SK-N-SH (cell line): ENCODE measurements at regions not wholly inside any gene's neighbourhood (a gene's known extent, or its start where the extent isn't known, plus 50 kb on each side); places are given as distances from the start of the nearest gene placed in this dataset.

Source experiments
- CTCF ChIA-PET: fragments of 300-600, 350-600 bp; formaldehyde crosslinking; extraction: SDS; loops from one replicate; lab custom pipeline; 2021; lab: Yijun Ruan, JAX
- POLR2A ChIA-PET: fragments of 350-600 bp; sonication (Branson Sonifier 250); formaldehyde crosslinking; extraction: SDS; loops from one replicate; lab custom pipeline; 2020; ENCODE audit warnings: antibody characterized with exemption, inconsistent platforms; lab: Yijun Ruan, JAX
- DNase-seq: peaks from one replicate; pipeline ENCODE4 v3.0.0; 2012
- H2AFZ ChIP-seq: fragments of 200-600 bp; sonication (generic); 2 replicates; pipeline ENCODE4 v1.8.1; 2016; ENCODE audit warnings: antibody characterized with exemption, mild to moderate bottlenecking, low read depth
- H3F3A ChIP-seq: fragments of 200-600 bp; sonication (generic); replicated peaks from 2 replicates; pipeline ENCODE3; 2016; ENCODE audit warnings: antibody characterized with exemption, mild to moderate bottlenecking; ENCODE audit not compliant: insufficient read depth
- H3K27ac ChIP-seq, 2 experiments: fragments of 200-500 bp in 1 of 2; fragments of 200-600 bp in 1 of 2; sonication (Bioruptor generic) in 1 of 2; sonication (generic), shearing (Covaris generic) in 1 of 2; 2 replicates each; pipeline versions ENCODE4 v1.5.1 to v1.6.1; 2014 to 2016; ENCODE audit warnings: low read depth in 2 of 2, inconsistent platforms in 1 of 2, low read length in 1 of 2, mild to moderate bottlenecking in 1 of 2, mixed read lengths in 1 of 2
- H3K27me3 ChIP-seq: fragments of 200-600 bp; sonication (generic), shearing (Covaris generic); 2 replicates; pipeline ENCODE4 v1.6.1; 2016; ENCODE audit warnings: mixed run types; ENCODE audit not compliant: insufficient read depth
- H3K36me3 ChIP-seq, 2 experiments: fragments of 200-500 bp in 1 of 2; fragments of 200-600 bp in 1 of 2; sonication (Bioruptor generic) in 1 of 2; sonication (generic) in 1 of 2; replicated peaks in 1 of 2; 2 replicates each; pipeline versions ENCODE3 to v1.5.1; 2014 to 2016; ENCODE audit warnings: low read length in 1 of 2, mild to moderate bottlenecking in 1 of 2; ENCODE audit not compliant: insufficient read depth in 2 of 2, control insufficient read depth in 1 of 2
- H3K4me1 ChIP-seq, 2 experiments: fragments of 200-500 bp in 1 of 2; fragments of 200-600 bp in 1 of 2; sonication (Bioruptor generic) in 1 of 2; sonication (generic), shearing (Covaris generic) in 1 of 2; 2 replicates each; pipeline versions ENCODE4 v1.5.1 to v1.6.1; 2014 to 2016; ENCODE audit warnings: low read depth in 1 of 2, low read length in 1 of 2, mixed run types in 1 of 2; ENCODE audit not compliant: insufficient read depth in 2 of 2, control insufficient read depth in 1 of 2
- H3K4me2 ChIP-seq: fragments of 200-600 bp; sonication (generic), shearing (Covaris generic); 2 replicates; pipeline ENCODE4 v1.6.1; 2017; ENCODE audit warnings: mixed run types
- H3K4me3 ChIP-seq, 2 experiments: fragments of 200-500 bp in 1 of 2; fragments of 200-600 bp in 1 of 2; sonication (Bioruptor generic) in 1 of 2; sonication (generic), shearing (Covaris generic) in 1 of 2; 2 replicates each; pipeline versions ENCODE4 v1.5.1 to v1.8.1; 2014 to 2016; ENCODE audit warnings: low read depth in 2 of 2, inconsistent platforms in 1 of 2, low read length in 1 of 2, mild to moderate bottlenecking in 1 of 2, mixed read lengths in 1 of 2, moderate library complexity in 1 of 2
- H3K79me2 ChIP-seq: fragments of 200-600 bp; sonication (generic); 2 replicates; pipeline ENCODE4 v1.8.1; 2017; ENCODE audit warnings: mild to moderate bottlenecking; ENCODE audit not compliant: insufficient read depth
- H3K9ac ChIP-seq: fragments of 200-600 bp; sonication (generic); 2 replicates; pipeline ENCODE4 v1.6.1; 2017; ENCODE audit warnings: mixed run types
- H3K9me2 ChIP-seq: fragments of 200-600 bp; sonication (generic); 2 replicates; pipeline ENCODE4 v1.6.1; 2017; ENCODE audit warnings: mixed run types
- H3K9me3 ChIP-seq: fragments of 200-600 bp; sonication (generic); 2 replicates; pipeline ENCODE4 v1.6.1; 2017; ENCODE audit warnings: mixed run types, mild to moderate bottlenecking, moderate library complexity
- H4K20me1 ChIP-seq: fragments of 200-600 bp; sonication (generic); 2 replicates; pipeline ENCODE4 v1.6.1; 2017; ENCODE audit warnings: mild to moderate bottlenecking, mixed run types; ENCODE audit not compliant: insufficient read depth
- CHD2 ChIP-seq: fragments of 150-350 bp; IDR thresholded peaks from 2 replicates; pipeline ENCODE4 v1.6.1; 2018; ENCODE audit warnings: low read length; ENCODE audit not compliant: partially characterized antibody
- ELF1 ChIP-seq: IDR thresholded peaks from 2 replicates; pipeline ENCODE4 v1.4.0; 2012
- EP300 ChIP-seq, 2 experiments: IDR thresholded peaks; 2 replicates each; pipeline versions ENCODE4 v1.4.0 to v1.6.1; 2012; ENCODE audit warnings: borderline replicate concordance in 1 of 2, low read depth in 1 of 2, low read length in 1 of 2
- FOSL2 ChIP-seq: IDR thresholded peaks from 2 replicates; pipeline ENCODE4 v1.4.0; 2012; ENCODE audit warnings: low read depth, mild to moderate bottlenecking, moderate library complexity, borderline replicate concordance
- FOXM1 ChIP-seq: IDR thresholded peaks from 2 replicates; pipeline ENCODE4 v1.4.0; 2012; ENCODE audit warnings: low read depth, mild to moderate bottlenecking
- NRF1 ChIP-seq: IDR thresholded peaks from 2 replicates; pipeline ENCODE4 v1.6.1; 2012; ENCODE audit warnings: low read depth, mild to moderate bottlenecking, low read length
- RAD21 ChIP-seq: IDR thresholded peaks from 2 replicates; pipeline ENCODE4 v1.6.1; 2012; ENCODE audit warnings: mild to moderate bottlenecking, low read length
- RCOR1 ChIP-seq: fragments of 150-350 bp; IDR thresholded peaks from 2 replicates; pipeline ENCODE4 v1.6.1; 2017; ENCODE audit warnings: antibody characterized with exemption, low read length
- RFX5 ChIP-seq: IDR thresholded peaks from 2 replicates; pipeline ENCODE4 v1.6.1; 2012; ENCODE audit warnings: mild to moderate bottlenecking, improper control_type of control experiment, low read length
- TAF1 ChIP-seq: IDR thresholded peaks from 2 replicates; pipeline ENCODE4 v1.6.1; 2012; ENCODE audit warnings: low read depth, mild to moderate bottlenecking, low read length, moderate library complexity, borderline replicate concordance
- TCF12 ChIP-seq: IDR thresholded peaks from 2 replicates; pipeline ENCODE4 v1.4.0; 2012
- TEAD4 ChIP-seq: IDR thresholded peaks from 2 replicates; pipeline ENCODE4 v1.4.0; 2012; ENCODE audit warnings: mild to moderate bottlenecking, borderline replicate concordance; ENCODE audit not compliant: insufficient read depth
- TF ChIP-seq, protein P1 (sequence below): IDR thresholded peaks from 2 replicates; pipeline ENCODE4; 2012
- TF ChIP-seq, protein P2 (sequence below): IDR thresholded peaks from 2 replicates; pipeline ENCODE4 v1.4.0; 2012; ENCODE audit warnings: low read depth, borderline replicate concordance
- TF ChIP-seq, protein P3 (sequence below): IDR thresholded peaks from 2 replicates; pipeline ENCODE4 v1.6.1; 2012; ENCODE audit warnings: mild to moderate bottlenecking, low read depth, low read length, moderate library complexity
- TF ChIP-seq, protein P4 (sequence below): fragments of 200-600 bp; sonication (generic); IDR thresholded peaks from 2 replicates; pipeline ENCODE4 v1.6.1; 2017; ENCODE audit warnings: antibody characterized with exemption, mild to moderate bottlenecking, moderate library complexity
- TF ChIP-seq, protein P5 (sequence below): fragments of 150-350 bp; IDR thresholded peaks from 2 replicates; pipeline ENCODE4 v1.6.1; 2016; ENCODE audit warnings: mild to moderate bottlenecking, low read depth, low read length
- TF ChIP-seq, protein P6 (sequence below): IDR thresholded peaks from 2 replicates; pipeline ENCODE4 v1.4.0; 2012; ENCODE audit warnings: low read depth, borderline replicate concordance
- TF ChIP-seq, protein P7 (sequence below): fragments of 150-350 bp; IDR thresholded peaks from 2 replicates; pipeline ENCODE4 v1.6.1; 2017; ENCODE audit warnings: antibody characterized with exemption, low read length, low read depth, borderline replicate concordance
- TF ChIP-seq, protein P8 (sequence below): IDR thresholded peaks from 2 replicates; pipeline ENCODE4 v1.4.0; 2012; ENCODE audit warnings: low read depth

DNA sequence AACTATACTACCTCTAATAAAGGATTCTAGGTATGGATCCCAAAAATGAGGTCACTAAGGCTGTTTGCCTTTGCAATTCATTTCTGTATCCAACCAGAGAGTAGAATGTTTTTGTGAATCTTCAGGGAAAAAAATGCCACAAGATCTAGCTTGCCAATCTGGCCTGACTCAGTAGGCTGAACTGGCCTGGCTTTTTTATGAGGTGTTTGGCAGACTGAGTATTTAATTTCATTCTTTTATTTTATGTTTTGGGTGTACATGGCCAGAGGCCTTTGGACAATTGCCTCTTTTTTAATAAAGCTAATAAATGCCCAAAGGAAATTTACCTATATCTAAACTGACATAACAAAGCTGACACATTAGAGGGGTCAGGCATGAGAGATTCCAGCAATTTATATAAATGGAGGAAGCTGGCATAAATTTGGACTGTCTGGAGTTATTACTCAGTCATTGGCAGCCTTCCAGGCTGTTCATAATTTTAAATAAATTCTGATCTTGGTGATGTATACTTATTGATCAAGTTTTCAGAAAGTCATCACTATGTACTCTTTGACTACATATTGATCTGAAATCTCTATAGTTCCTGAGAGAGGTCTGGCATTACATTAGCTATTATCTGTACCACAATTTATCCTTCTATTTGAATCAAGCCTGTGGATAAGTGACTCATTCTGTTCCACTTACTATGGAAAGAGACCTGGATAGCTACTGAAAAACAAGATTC is 376.4 kb upstream of the NOCT start:
- DNase-seq, result peak; percentile 10
- Histone ChIP-seq H3K9ac (no peak overlapping the region), H3K4me2 (no peak overlapping the region), H3K27me3 (no peaks in the 10 kb centered on the region), H3K9me2 (no peaks in the 10 kb centered on the region), H3K36me3 (no peaks in the 10 kb centered on the region), H3K9me3 (no peaks in the 10 kb centered on the region), H3F3A (peaks cover 12% of the 10 kb centered on the region), H3K4me3 (no peak overlapping the region), H3K27ac (peak overlapping the region; percentile 25 to 75), H3K4me1 (peaks cover 5 to 7% of the 10 kb centered on the region in 2 experiments; a peak in 3 of 4 replicates), H3K79me2 (no peaks in the 10 kb centered on the region), H4K20me1 (no peaks in the 10 kb centered on the region), H2AFZ (no peak overlapping the region)
- CTCF ChIA-PET, result interaction anchor here (0.9 to 1.5 kb wide), 4 partner anchors 9 to 463 kb away, joined by 3 to 6 read pairs (median 4); no protein-coding TSS in a partner anchor
- POLR2A ChIA-PET, result no interaction called here
- TF ChIP-seq EP300 (IDR thresholded peaks at IDR 0.05; ENCODE audit: borderline replicate concordance in 1 of 2, low read depth in 1 of 2, low read length in 1 of 2), result peak in 1 of 2 experiments; percentile 65; a peak in 2 of 4 replicates
- TF ChIP-seq, protein P1, sequence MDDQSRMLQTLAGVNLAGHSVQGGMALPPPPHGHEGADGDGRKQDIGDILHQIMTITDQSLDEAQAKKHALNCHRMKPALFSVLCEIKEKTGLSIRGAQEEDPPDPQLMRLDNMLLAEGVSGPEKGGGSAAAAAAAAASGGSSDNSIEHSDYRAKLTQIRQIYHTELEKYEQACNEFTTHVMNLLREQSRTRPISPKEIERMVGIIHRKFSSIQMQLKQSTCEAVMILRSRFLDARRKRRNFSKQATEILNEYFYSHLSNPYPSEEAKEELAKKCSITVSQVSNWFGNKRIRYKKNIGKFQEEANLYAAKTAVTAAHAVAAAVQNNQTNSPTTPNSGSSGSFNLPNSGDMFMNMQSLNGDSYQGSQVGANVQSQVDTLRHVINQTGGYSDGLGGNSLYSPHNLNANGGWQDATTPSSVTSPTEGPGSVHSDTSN, result peak; percentile 58
- TF ChIP-seq, protein P2, sequence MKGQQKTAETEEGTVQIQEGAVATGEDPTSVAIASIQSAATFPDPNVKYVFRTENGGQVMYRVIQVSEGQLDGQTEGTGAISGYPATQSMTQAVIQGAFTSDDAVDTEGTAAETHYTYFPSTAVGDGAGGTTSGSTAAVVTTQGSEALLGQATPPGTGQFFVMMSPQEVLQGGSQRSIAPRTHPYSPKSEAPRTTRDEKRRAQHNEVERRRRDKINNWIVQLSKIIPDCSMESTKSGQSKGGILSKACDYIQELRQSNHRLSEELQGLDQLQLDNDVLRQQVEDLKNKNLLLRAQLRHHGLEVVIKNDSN, result no peak
- TF ChIP-seq, protein P3, sequence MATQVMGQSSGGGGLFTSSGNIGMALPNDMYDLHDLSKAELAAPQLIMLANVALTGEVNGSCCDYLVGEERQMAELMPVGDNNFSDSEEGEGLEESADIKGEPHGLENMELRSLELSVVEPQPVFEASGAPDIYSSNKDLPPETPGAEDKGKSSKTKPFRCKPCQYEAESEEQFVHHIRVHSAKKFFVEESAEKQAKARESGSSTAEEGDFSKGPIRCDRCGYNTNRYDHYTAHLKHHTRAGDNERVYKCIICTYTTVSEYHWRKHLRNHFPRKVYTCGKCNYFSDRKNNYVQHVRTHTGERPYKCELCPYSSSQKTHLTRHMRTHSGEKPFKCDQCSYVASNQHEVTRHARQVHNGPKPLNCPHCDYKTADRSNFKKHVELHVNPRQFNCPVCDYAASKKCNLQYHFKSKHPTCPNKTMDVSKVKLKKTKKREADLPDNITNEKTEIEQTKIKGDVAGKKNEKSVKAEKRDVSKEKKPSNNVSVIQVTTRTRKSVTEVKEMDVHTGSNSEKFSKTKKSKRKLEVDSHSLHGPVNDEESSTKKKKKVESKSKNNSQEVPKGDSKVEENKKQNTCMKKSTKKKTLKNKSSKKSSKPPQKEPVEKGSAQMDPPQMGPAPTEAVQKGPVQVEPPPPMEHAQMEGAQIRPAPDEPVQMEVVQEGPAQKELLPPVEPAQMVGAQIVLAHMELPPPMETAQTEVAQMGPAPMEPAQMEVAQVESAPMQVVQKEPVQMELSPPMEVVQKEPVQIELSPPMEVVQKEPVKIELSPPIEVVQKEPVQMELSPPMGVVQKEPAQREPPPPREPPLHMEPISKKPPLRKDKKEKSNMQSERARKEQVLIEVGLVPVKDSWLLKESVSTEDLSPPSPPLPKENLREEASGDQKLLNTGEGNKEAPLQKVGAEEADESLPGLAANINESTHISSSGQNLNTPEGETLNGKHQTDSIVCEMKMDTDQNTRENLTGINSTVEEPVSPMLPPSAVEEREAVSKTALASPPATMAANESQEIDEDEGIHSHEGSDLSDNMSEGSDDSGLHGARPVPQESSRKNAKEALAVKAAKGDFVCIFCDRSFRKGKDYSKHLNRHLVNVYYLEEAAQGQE, result no peak
- TF ChIP-seq RAD21, result no peak
- TF ChIP-seq, protein P4, sequence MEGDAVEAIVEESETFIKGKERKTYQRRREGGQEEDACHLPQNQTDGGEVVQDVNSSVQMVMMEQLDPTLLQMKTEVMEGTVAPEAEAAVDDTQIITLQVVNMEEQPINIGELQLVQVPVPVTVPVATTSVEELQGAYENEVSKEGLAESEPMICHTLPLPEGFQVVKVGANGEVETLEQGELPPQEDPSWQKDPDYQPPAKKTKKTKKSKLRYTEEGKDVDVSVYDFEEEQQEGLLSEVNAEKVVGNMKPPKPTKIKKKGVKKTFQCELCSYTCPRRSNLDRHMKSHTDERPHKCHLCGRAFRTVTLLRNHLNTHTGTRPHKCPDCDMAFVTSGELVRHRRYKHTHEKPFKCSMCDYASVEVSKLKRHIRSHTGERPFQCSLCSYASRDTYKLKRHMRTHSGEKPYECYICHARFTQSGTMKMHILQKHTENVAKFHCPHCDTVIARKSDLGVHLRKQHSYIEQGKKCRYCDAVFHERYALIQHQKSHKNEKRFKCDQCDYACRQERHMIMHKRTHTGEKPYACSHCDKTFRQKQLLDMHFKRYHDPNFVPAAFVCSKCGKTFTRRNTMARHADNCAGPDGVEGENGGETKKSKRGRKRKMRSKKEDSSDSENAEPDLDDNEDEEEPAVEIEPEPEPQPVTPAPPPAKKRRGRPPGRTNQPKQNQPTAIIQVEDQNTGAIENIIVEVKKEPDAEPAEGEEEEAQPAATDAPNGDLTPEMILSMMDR, result no peak
- TF ChIP-seq, protein P5, sequence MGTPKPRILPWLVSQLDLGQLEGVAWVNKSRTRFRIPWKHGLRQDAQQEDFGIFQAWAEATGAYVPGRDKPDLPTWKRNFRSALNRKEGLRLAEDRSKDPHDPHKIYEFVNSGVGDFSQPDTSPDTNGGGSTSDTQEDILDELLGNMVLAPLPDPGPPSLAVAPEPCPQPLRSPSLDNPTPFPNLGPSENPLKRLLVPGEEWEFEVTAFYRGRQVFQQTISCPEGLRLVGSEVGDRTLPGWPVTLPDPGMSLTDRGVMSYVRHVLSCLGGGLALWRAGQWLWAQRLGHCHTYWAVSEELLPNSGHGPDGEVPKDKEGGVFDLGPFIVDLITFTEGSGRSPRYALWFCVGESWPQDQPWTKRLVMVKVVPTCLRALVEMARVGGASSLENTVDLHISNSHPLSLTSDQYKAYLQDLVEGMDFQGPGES, result no peak
- no peak for TF ChIP-seq NRF1
- TF ChIP-seq, protein P6, sequence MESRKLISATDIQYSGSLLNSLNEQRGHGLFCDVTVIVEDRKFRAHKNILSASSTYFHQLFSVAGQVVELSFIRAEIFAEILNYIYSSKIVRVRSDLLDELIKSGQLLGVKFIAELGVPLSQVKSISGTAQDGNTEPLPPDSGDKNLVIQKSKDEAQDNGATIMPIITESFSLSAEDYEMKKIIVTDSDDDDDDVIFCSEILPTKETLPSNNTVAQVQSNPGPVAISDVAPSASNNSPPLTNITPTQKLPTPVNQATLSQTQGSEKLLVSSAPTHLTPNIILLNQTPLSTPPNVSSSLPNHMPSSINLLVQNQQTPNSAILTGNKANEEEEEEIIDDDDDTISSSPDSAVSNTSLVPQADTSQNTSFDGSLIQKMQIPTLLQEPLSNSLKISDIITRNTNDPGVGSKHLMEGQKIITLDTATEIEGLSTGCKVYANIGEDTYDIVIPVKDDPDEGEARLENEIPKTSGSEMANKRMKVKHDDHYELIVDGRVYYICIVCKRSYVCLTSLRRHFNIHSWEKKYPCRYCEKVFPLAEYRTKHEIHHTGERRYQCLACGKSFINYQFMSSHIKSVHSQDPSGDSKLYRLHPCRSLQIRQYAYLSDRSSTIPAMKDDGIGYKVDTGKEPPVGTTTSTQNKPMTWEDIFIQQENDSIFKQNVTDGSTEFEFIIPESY, result no peak
- TF ChIP-seq, protein P7, sequence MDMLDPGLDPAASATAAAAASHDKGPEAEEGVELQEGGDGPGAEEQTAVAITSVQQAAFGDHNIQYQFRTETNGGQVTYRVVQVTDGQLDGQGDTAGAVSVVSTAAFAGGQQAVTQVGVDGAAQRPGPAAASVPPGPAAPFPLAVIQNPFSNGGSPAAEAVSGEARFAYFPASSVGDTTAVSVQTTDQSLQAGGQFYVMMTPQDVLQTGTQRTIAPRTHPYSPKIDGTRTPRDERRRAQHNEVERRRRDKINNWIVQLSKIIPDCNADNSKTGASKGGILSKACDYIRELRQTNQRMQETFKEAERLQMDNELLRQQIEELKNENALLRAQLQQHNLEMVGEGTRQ, result no peak
- TF ChIP-seq FOSL2, result 0 out of 2 replicates have a peak, but pooled peaks have one; percentile 25
- no peak for TF ChIP-seq FOXM1
- TF ChIP-seq ELF1, result no peak
- no peak for TF ChIP-seq TAF1
- TF ChIP-seq, protein P8, sequence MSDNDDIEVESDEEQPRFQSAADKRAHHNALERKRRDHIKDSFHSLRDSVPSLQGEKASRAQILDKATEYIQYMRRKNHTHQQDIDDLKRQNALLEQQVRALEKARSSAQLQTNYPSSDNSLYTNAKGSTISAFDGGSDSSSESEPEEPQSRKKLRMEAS, result no peak
- no peak; the same call in 1 of the 2 replicates for TF ChIP-seq TEAD4
- no peak for TF ChIP-seq CHD2
- TF ChIP-seq TCF12, result peak; percentile 52; the same call in 1 of the 2 replicates
- TF ChIP-seq RFX5, result no peak
- no peak for TF ChIP-seq RCOR1
